GM12874 (cell line): ENCODE measurements at regions not wholly inside any gene's neighbourhood (a gene's known extent, or its start where the extent isn't known, plus 50 kb on each side); places are given as distances from the start of the nearest gene placed in this dataset.

ENCODE experiments used
- TF ChIP-seq, protein P1 (sequence below): IDR thresholded peaks from 2 replicates; pipeline ENCODE4 v1.5.1; 2011; ENCODE audit warnings: low read depth, mild to moderate bottlenecking, control low read depth, low read length, moderate library complexity; ENCODE audit not compliant: insufficient read depth

- TF ChIP-seq, protein P1, sequence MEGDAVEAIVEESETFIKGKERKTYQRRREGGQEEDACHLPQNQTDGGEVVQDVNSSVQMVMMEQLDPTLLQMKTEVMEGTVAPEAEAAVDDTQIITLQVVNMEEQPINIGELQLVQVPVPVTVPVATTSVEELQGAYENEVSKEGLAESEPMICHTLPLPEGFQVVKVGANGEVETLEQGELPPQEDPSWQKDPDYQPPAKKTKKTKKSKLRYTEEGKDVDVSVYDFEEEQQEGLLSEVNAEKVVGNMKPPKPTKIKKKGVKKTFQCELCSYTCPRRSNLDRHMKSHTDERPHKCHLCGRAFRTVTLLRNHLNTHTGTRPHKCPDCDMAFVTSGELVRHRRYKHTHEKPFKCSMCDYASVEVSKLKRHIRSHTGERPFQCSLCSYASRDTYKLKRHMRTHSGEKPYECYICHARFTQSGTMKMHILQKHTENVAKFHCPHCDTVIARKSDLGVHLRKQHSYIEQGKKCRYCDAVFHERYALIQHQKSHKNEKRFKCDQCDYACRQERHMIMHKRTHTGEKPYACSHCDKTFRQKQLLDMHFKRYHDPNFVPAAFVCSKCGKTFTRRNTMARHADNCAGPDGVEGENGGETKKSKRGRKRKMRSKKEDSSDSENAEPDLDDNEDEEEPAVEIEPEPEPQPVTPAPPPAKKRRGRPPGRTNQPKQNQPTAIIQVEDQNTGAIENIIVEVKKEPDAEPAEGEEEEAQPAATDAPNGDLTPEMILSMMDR: no peak
These were observed 930.9 kb upstream of the FAM98A start for GRCh38 chr2:34529965-34530364.

GRCh38 chr2:34523958-34524514 is 924.9 kb upstream of the FAM98A start:
- TF ChIP-seq, protein P1: no peak

DNA sequence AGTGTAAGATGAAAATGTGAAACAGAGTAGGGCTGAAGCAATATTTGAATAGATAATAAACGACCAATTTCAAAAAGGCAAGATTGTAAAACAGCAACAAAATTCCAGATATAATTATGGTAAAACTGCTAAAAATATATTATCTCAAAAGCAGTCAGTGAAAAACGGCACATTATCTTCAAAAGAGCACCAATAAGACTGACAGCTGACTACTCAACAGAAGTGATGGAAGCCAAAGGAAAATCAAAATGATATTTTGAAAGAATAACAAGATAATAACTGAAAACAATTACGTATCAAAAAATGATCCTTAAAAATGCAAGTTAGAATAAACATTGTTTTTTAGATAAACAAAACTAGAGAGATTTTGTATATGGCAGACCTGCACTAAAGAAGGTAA is 920.6 kb upstream of the FAM98A start:
- TF ChIP-seq, protein P1: no peak

- TF ChIP-seq, protein P1: no peak
These were observed 899.5 kb upstream of the FAM98A start for GRCh38 chr2:34498561-34498960.

GRCh38 chr2:34492561-34493455 is 893.7 kb upstream of the FAM98A start:
- TF ChIP-seq, protein P1: no peak

DNA sequence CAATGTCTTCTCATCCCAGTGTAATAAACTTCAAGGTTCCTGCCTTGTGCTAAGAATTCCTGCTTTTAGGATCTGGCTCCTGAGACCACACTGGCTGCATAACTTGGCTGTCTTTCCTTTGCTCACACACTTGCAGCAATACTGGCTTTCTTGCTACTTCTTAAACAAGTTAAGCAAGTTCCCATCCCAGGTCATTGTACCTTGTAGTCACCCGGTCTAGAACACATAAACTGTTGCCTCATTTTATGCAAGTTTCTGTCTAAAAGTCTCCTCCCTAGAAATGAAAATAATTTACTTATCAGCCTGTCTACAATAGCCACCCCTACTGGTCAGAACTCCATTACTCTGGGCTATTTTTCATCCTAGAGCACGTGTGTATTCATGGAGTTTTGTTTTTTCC is 887.9 kb upstream of the FAM98A start:
- TF ChIP-seq, protein P1: no peak

- TF ChIP-seq, protein P1: no peak
These were observed 882.4 kb upstream of the FAM98A start for GRCh38 chr2:34481542-34481941.
